Endothelial cell of umbilical vein (primary cell): ENCODE measurements at regions not wholly inside any gene's neighbourhood (a gene's known extent, or its start where the extent isn't known, plus 50 kb on each side); places are given as distances from the start of the nearest gene placed in this dataset.

Experiments used
- BruUV-seq: library from RNA; stranded (reverse); fragments of 400-500 nt; replicated peaks from 2 replicates; lab custom pipeline; 2021; lab: Mats Ljungman, UMichigan
- CTCF ChIA-PET: fragments of 300-600, 350-600 bp; sonication (Branson Sonifier 250); formaldehyde crosslinking; loops from one replicate; lab custom pipeline; 2021; ENCODE audit warnings: antibody characterized with exemption, inconsistent platforms; lab: Charles Lee
- POLR2A ChIA-PET: fragments of 300-600, 350-600 bp; sonication (Branson Sonifier 250); formaldehyde crosslinking; loops from one replicate; lab custom pipeline; 2021; ENCODE audit warnings: antibody characterized with exemption, inconsistent platforms; lab: Charles Lee
- DNase-seq: peaks from one replicate; pipeline ENCODE4 v3.0.0-alpha.2; 2011; ENCODE audit warnings: low read depth, low spot score
- FAIRE-seq: peaks from 2 replicates; lab custom pipeline; 2011; peaks lifted over from hg19 to GRCh38; lab: Jason Lieb, UNC
- H2AFZ ChIP-seq: 2 replicates; pipeline ENCODE4 v1.6.0; 2012; ENCODE audit warnings: low read depth, low read length, control low read depth, inconsistent platforms
- H3K27ac ChIP-seq: 2 replicates; pipeline ENCODE4 v1.5.1; 2011; ENCODE audit warnings: low read depth, mild to moderate bottlenecking, control low read depth, low read length, moderate library complexity; ENCODE audit not compliant: insufficient read depth
- H3K27me3 ChIP-seq, 2 experiments: 2 replicates each; pipeline versions ENCODE4 v1.6.0 to v1.6.1; 2011; ENCODE audit warnings: low read length in 2 of 2, mixed read lengths in 1 of 2; ENCODE audit not compliant: control insufficient read depth in 2 of 2, insufficient read depth in 2 of 2
- H3K36me3 ChIP-seq, 2 experiments: 2 replicates in 1 of 2; 3 replicates in 1 of 2; pipeline ENCODE4 v1.5.1; 2011; ENCODE audit warnings: low read length in 2 of 2, mild to moderate bottlenecking in 1 of 2, moderate library complexity in 1 of 2; ENCODE audit not compliant: control insufficient read depth in 2 of 2, insufficient read depth in 2 of 2; ENCODE audit errors: extremely low read depth in 1 of 2
- H3K4me1 ChIP-seq: 3 replicates; pipeline ENCODE4 v1.5.1; 2011; ENCODE audit warnings: mild to moderate bottlenecking, low read length; ENCODE audit not compliant: control insufficient read depth, insufficient read depth; ENCODE audit errors: extremely low read depth
- H3K4me2 ChIP-seq: 2 replicates; pipeline ENCODE4 v1.6.1; 2011; ENCODE audit warnings: low read length, control low read depth, mixed read lengths; ENCODE audit not compliant: insufficient read depth
- H3K4me3 ChIP-seq, 3 experiments: fragments of 200-600 bp in 1 of 3; sonication (generic), shearing (Covaris generic) in 1 of 3; replicated peaks in 1 of 3; 2 replicates each; pipeline ENCODE4 v1.5.1; 2011 to 2016; ENCODE audit warnings: control low read depth in 3 of 3, low read length in 3 of 3, mild to moderate bottlenecking in 2 of 3, inconsistent platforms in 1 of 3, low read depth in 1 of 3, moderate library complexity in 1 of 3; ENCODE audit not compliant: insufficient read depth in 1 of 3
- H3K79me2 ChIP-seq: 2 replicates; pipeline ENCODE4 v1.6.0; 2012; ENCODE audit warnings: low read length, inconsistent platforms; ENCODE audit not compliant: control insufficient read depth, insufficient read depth
- H3K9ac ChIP-seq: replicated peaks from 2 replicates; pipeline ENCODE3; 2011; ENCODE audit warnings: low read length, control low read depth; ENCODE audit not compliant: insufficient read depth; ENCODE audit errors: extremely low read depth
- H3K9me1 ChIP-seq: replicated peaks from 3 replicates; pipeline ENCODE4 v1.6.0; 2011; ENCODE audit warnings: mild to moderate bottlenecking, low read length; ENCODE audit not compliant: control insufficient read depth, insufficient read depth; ENCODE audit errors: extremely low read depth
- H3K9me3 ChIP-seq: replicated peaks from 2 replicates; pipeline ENCODE4 v1.5.1; 2012; ENCODE audit warnings: low read length, inconsistent platforms; ENCODE audit not compliant: control insufficient read depth, insufficient read depth
- H4K20me1 ChIP-seq: replicated peaks from 2 replicates; pipeline ENCODE3; 2011; ENCODE audit warnings: mild to moderate bottlenecking, low read length; ENCODE audit not compliant: control insufficient read depth, insufficient read depth; ENCODE audit errors: extremely low read depth
- CTCF ChIP-seq, 2 donors: IDR thresholded peaks; 1 replicate in 1 of 2; 2 replicates in 1 of 2; pipeline ENCODE4 v1.5.1; 2011; ENCODE audit warnings: low read length in 2 of 2, mild to moderate bottlenecking in 2 of 2, moderate library complexity in 2 of 2, control low read depth in 1 of 2, inconsistent platforms in 1 of 2, low read depth in 1 of 2; ENCODE audit not compliant: insufficient read depth in 1 of 2; ENCODE audit errors: extremely low read depth in 1 of 2
- EZH2 ChIP-seq: IDR thresholded peaks from 2 replicates; pipeline ENCODE4 v1.6.1; 2012; ENCODE audit warnings: borderline replicate concordance, low read depth, mild to moderate bottlenecking, moderate library complexity, low read length, inconsistent platforms; ENCODE audit not compliant: severe bottlenecking
- FOS ChIP-seq: IDR thresholded peaks from 2 replicates; pipeline ENCODE4 v1.6.1; 2011; ENCODE audit warnings: mild to moderate bottlenecking, low read length, moderate library complexity, borderline replicate concordance; ENCODE audit not compliant: insufficient read depth
- GATA2 ChIP-seq: IDR thresholded peaks from 2 replicates; pipeline ENCODE4 v1.7.0; 2011; ENCODE audit warnings: low read depth, mild to moderate bottlenecking, moderate library complexity, mixed read lengths, low read length; ENCODE audit not compliant: insufficient read length, insufficient read depth
- JUN ChIP-seq: IDR thresholded peaks from 2 replicates; pipeline ENCODE4 v1.6.1; 2011; ENCODE audit warnings: borderline replicate concordance, low read depth; ENCODE audit not compliant: insufficient read length, insufficient read depth
- MAX ChIP-seq: IDR thresholded peaks from 2 replicates; pipeline ENCODE4 v1.6.1; 2011; ENCODE audit not compliant: insufficient read depth, insufficient read length
- MYC ChIP-seq: IDR thresholded peaks from one replicate; pipeline ENCODE4 v1.6.1; 2011; ENCODE audit warnings: mild to moderate bottlenecking, low read depth, low read length
- POLR2A ChIP-seq: IDR thresholded peaks from 2 replicates; pipeline ENCODE4 v1.6.1; 2012; ENCODE audit warnings: low read depth, mild to moderate bottlenecking, control low read depth, low read length
- POLR2AphosphoS5 ChIP-seq: IDR thresholded peaks from 2 replicates; pipeline ENCODE4 v1.6.1; 2012; ENCODE audit warnings: low read depth, mild to moderate bottlenecking, control low read depth, low read length, moderate library complexity; ENCODE audit not compliant: insufficient read depth
- dilution Hi-C: fragments of 300-500 bp; cut with MboI; formaldehyde crosslinking; loops from one replicate; pipeline ENCODE4 v1.15.0; 2019; ENCODE audit warnings: low sequenced_read_pairs; ENCODE audit not compliant: extremely low pct_ligation_motif_present
- intact Hi-C: fragments of 100-400 bp; cut with micrococcal nuclease; formaldehyde crosslinking; loops from one replicate; pipeline ENCODE4 v1.10.0; 2022

GRCh38 chr4:181798536-181798935 lies 444.7 kb upstream of the TENM3 start:
- no peak for TF ChIP-seq MAX
- TF ChIP-seq POLR2AphosphoS5, result no peak
- no peak for TF ChIP-seq MYC
- TF ChIP-seq JUN, result no peak
- TF ChIP-seq FOS, result no peak
- no peak for TF ChIP-seq EZH2
- no peak for TF ChIP-seq POLR2A
- TF ChIP-seq CTCF (IDR thresholded peaks at IDR 0.05; ENCODE audit: extremely low read depth in 1 of 2, insufficient read depth in 1 of 2, low read depth in 1 of 2, low read length in 2 of 2), result no peak
- TF ChIP-seq GATA2, result no peak
- peaks cover 4% of the 10 kb centered on the region for H3K9me3 ChIP-seq
- ChIA-PET CTCF (no interaction called here), POLR2A (no interaction called here)
- H3K79me2 ChIP-seq, result no peaks in the 10 kb centered on the region
- no peak for FAIRE-seq
- H3K27ac ChIP-seq, result no peak overlapping the region
- H3K27me3 ChIP-seq, result no peaks in the 10 kb centered on the region
- no peaks in the 10 kb centered on the region for H3K36me3 ChIP-seq
- H3K4me3 ChIP-seq, result no peak overlapping the region
- H3K9me1 ChIP-seq, result no peaks in the 10 kb centered on the region
- no peaks in the 10 kb centered on the region for H4K20me1 ChIP-seq
- no peak overlapping the region for H3K4me2 ChIP-seq
- BruUV-seq, result no TSS peak
- no peak overlapping the region for H3K9ac ChIP-seq
- intact Hi-C loops, result no loop called here
- no peak overlapping the region for H2AFZ ChIP-seq
- no peaks in the 10 kb centered on the region for H3K4me1 ChIP-seq
- DNase-seq, result no peak
- dilution Hi-C loops, result no loop called here
